ENCODE measurements at regions not wholly inside any gene's neighbourhood (a gene's known extent, or its start where the extent isn't known, plus 50 kb on each side); places are given as distances from the start of the nearest gene placed in this dataset.

GRCh38 chr16:86667035-86667434, 88.7 kb downstream of the FOXL1 start:
- H3K27me3 ChIP-seq: no peaks in the 10 kb centered on the region
- no peak overlapping the region for H3K4me3 ChIP-seq
- no peak for DNase-seq (ENCODE audit: extremely low spot score in 2 of 2)
- no peak for TF ChIP-seq CTCF (IDR thresholded peaks at IDR 0.05)
- no peak for TF ChIP-seq POLR2AphosphoS5 (IDR thresholded peaks at IDR 0.05; ENCODE audit: insufficient read depth in 1 of 2, low read depth in 1 of 2)
- no peak for TF ChIP-seq POLR2A (IDR thresholded peaks at IDR 0.05)
- H3K36me3 ChIP-seq: no peaks in the 10 kb centered on the region
- intact Hi-C loops (cut with DNase I): no loop called here
- H3K4me1 ChIP-seq: peaks cover 9% of the 10 kb centered on the region
- no peaks in the 10 kb centered on the region for H3K9me3 ChIP-seq
- no peak overlapping the region for H3K27ac ChIP-seq

DNA sequence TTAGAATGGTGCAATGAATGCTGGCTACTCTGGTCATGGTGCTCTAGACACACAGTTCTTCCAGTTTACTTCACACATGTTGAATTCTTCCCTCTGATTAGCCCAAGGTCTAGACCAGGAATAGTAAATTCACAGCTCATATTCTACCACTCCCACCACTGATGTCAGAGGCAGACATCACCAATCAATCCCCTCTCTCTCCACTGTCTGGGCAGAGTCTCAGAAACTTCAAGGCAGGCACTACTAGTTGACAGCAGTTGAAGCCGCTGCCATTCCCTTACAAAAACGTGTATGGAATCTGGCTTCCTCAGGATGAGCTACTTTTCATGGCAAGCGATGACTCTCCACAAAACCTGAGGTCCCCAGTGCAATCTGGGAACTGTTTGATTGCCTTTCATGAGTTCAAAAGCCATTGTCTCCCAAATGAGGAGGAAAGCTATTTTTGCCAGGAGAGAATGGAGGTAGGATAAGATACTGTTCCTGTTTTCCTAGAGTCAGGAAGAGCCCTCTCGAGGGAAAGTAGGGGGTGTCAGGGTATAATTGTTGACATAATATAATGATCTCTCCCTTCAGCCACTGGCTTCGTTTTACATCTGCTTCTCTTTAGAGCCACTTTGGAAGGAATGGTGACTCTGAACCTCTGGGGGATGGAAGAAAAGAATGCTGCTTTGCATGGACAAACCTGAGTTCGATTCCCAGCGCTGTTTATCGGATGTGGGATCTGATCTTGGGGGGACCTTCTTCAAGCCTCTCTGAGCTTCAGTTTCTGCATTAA, 90.0 kb downstream of the FOXL1 start:
- Histone ChIP-seq H3K4me1 (peaks cover 12% of the 10 kb centered on the region), H3K27me3 (no peaks in the 10 kb centered on the region), H3K27ac (no peak overlapping the region), H3K9me3 (no peaks in the 10 kb centered on the region), H3K4me3 (no peak overlapping the region), H3K36me3 (no peaks in the 10 kb centered on the region)
- TF ChIP-seq CTCF (IDR thresholded peaks at IDR 0.05): no peak
- no peak for TF ChIP-seq POLR2A (IDR thresholded peaks at IDR 0.05)
- no peak for TF ChIP-seq POLR2AphosphoS5 (IDR thresholded peaks at IDR 0.05; ENCODE audit: insufficient read depth in 1 of 2, low read depth in 1 of 2)
- intact Hi-C loops (cut with DNase I): no loop called here
- no peak for DNase-seq (ENCODE audit: extremely low spot score in 2 of 2)

- H3K4me3 ChIP-seq: no peak overlapping the region
Measured at GRCh38 chr16:86669285-86669805, 91.0 kb downstream of the FOXL1 start.

DNA sequence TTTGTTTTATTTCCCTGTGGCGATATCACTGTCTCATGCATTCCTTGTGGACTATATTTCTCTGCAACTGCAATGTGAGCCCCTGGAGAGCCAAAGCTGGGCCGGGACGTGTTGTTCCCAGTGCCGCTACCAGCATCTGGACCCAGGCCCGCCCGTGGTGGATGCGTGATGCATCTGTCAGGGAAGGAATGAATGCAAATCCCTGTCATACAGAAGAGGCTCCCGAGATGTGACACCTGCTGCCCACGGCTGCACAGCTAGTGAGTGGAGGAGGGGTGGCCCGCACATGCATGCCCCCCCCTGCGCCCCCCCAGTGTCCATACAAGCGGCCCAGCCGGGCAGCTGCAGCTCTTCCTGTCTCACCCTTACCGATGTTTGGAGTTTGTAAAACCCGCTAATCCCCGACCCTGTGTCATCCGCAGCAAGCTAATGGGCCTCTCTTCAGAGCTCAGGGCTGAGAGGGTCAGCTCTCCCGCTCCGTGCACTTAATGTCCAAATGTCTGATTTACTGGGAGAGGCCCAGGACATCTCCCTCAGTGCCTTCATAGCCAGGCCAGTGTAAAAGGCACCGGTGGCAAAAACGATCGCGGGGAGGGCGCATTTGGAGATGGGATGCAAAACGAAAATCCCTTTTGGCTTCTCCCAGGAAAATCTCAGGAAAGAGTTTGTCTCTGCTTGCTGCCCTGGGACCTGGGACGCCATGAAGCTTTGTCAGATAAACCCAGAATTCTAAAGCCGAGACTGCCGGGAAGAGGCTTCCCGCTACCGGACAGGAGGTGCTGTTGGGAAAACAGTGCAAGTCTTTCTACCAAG, 91.8 kb downstream of the FOXL1 start:
- peak overlapping the region in 1 of 2 donors; percentile 13 for H3K4me3 ChIP-seq

More at GRCh38 chr16:86669285-86669805, 91.0 kb downstream of the FOXL1 start:
- intact Hi-C loops (cut with DNase I): no loop called here
- no peak for DNase-seq (ENCODE audit: extremely low spot score in 2 of 2)
- no peaks in the 10 kb centered on the region for H3K36me3 ChIP-seq
- no peak overlapping the region for H3K27ac ChIP-seq
- H3K9me3 ChIP-seq: no peaks in the 10 kb centered on the region
- H3K27me3 ChIP-seq: no peaks in the 10 kb centered on the region
- TF ChIP-seq POLR2AphosphoS5 (IDR thresholded peaks at IDR 0.05; ENCODE audit: insufficient read depth in 1 of 2, low read depth in 1 of 2) (no peak), POLR2A (IDR thresholded peaks at IDR 0.05) (no peak), CTCF (IDR thresholded peaks at IDR 0.05) (no peak)
- peaks cover 12% of the 10 kb centered on the region for H3K4me1 ChIP-seq

More for the DNA sequence above, 91.8 kb downstream of the FOXL1 start:
- no peak for TF ChIP-seq CTCF (IDR thresholded peaks at IDR 0.05)
- TF ChIP-seq POLR2A (IDR thresholded peaks at IDR 0.05): no peak
- peak in 1 of 2 donors; percentile 43 for TF ChIP-seq POLR2AphosphoS5 (IDR thresholded peaks at IDR 0.05; ENCODE audit: insufficient read depth in 1 of 2, low read depth in 1 of 2)
- Histone ChIP-seq H3K27ac (no peak overlapping the region), H3K4me1 (peaks cover 12% of the 10 kb centered on the region), H3K9me3 (no peaks in the 10 kb centered on the region), H3K36me3 (no peaks in the 10 kb centered on the region), H3K27me3 (no peaks in the 10 kb centered on the region)
- intact Hi-C loops (cut with DNase I): no loop called here
- no peak for DNase-seq (ENCODE audit: extremely low spot score in 2 of 2)

Data from vagina (tissue), 2 donors.